Fibroblast of lung (primary cell): ENCODE measurements at regions not wholly inside any gene's neighbourhood (a gene's known extent, or its start where the extent isn't known, plus 50 kb on each side); places are given as distances from the start of the nearest gene placed in this dataset.

Experiments
- CTCF ChIP-seq, 2 donors: IDR thresholded peaks in 1 of 2; conservative IDR thresholded peaks in 1 of 2; 1 replicate in 1 of 2; 2 replicates in 1 of 2; pipeline ENCODE4 v1.5.1; 2011 to 2012; ENCODE audit warnings: low read length in 2 of 2, control low read depth in 1 of 2, inconsistent platforms in 1 of 2, low read depth in 1 of 2, mild to moderate bottlenecking in 1 of 2
- EZH2 ChIP-seq: IDR thresholded peaks from 2 replicates; pipeline ENCODE4 v1.5.1; 2012; ENCODE audit warnings: low read length, control low read depth, mild to moderate bottlenecking; ENCODE audit errors: missing control alignments

- no peak for TF ChIP-seq CTCF (conservative IDR thresholded peaks at IDR 0.05 in 1 of 2, IDR thresholded peaks at IDR 0.05 in 1 of 2; ENCODE audit: low read depth in 1 of 2, low read length in 2 of 2)
- TF ChIP-seq EZH2: no peak
Observed at GRCh38 chr9:99471033-99471432, 249.0 kb downstream of the SEC61B start.
